ENCODE measurements at regions not wholly inside any gene's neighbourhood (a gene's known extent, or its start where the extent isn't known, plus 50 kb on each side); places are given as distances from the start of the nearest gene placed in this dataset.

DNA sequence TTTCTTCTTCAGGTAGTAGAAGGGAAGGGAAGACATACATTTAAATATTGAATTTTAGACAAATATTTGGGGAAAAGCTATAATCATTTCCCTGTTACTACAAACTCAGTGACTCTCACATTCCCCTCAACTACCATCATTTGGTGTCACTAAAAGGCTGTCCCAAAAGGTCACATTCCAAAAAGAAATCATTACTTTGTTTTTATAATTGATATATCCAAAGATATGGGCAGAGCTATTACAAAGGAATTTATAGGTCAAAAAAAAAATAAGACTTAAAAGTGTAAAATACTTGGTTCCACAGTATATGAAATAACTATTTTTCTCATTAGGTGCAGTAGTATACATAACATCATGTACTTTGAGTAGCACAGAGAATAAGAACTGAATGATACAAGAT lies 751.4 kb downstream of the KCNA4 start:
- TF ChIP-seq, protein P1, sequence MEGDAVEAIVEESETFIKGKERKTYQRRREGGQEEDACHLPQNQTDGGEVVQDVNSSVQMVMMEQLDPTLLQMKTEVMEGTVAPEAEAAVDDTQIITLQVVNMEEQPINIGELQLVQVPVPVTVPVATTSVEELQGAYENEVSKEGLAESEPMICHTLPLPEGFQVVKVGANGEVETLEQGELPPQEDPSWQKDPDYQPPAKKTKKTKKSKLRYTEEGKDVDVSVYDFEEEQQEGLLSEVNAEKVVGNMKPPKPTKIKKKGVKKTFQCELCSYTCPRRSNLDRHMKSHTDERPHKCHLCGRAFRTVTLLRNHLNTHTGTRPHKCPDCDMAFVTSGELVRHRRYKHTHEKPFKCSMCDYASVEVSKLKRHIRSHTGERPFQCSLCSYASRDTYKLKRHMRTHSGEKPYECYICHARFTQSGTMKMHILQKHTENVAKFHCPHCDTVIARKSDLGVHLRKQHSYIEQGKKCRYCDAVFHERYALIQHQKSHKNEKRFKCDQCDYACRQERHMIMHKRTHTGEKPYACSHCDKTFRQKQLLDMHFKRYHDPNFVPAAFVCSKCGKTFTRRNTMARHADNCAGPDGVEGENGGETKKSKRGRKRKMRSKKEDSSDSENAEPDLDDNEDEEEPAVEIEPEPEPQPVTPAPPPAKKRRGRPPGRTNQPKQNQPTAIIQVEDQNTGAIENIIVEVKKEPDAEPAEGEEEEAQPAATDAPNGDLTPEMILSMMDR (IDR thresholded peaks at IDR 0.05; ENCODE audit: borderline replicate concordance, extremely low read depth, low read length, poor library complexity, severe bottlenecking), result no peak
- no peak for TF ChIP-seq EZH2 (IDR thresholded peaks at IDR 0.05; ENCODE audit: borderline replicate concordance, low read depth, low read length, severe bottlenecking)

Measured in DND-41 (cell line).